ENCODE measurements at regions not wholly inside any gene's neighbourhood (a gene's known extent, or its start where the extent isn't known, plus 50 kb on each side); places are given as distances from the start of the nearest gene placed in this dataset.

DNA sequence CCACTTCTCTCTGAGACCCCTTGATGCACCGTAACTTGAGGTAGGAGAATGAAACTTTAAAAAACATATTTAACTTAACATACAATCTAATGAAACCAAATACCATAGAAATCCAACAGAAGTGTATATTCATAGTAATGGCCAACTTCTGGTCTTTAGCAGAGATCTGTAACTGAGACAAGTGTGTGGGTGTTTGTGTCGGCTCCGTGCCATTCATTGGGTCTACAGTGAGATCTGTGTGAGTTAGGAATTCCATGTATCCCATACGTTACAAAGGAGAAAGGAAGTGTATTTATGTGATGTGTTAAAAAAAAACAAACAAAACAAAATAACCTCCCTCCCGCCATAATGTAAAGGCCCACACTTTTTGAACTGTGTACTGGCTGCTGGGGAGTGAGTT, 348.0 kb upstream of the NR3C2 start:
- no peak for TF ChIP-seq ZFP30 (CRISPR knock-in tag; IDR thresholded peaks at IDR 0.05)
- TF ChIP-seq ZC3H10 (CRISPR knock-in tag; IDR thresholded peaks at IDR 0.05), result no peak
- no peak for TF ChIP-seq BACH2 (CRISPR knock-in tag; IDR thresholded peaks at IDR 0.05; ENCODE audit: borderline replicate concordance)
- no peak for TF ChIP-seq TSHZ2 (CRISPR knock-in tag; IDR thresholded peaks at IDR 0.05)
- no peak for TF ChIP-seq ISL1 (CRISPR knock-in tag; IDR thresholded peaks at IDR 0.05)
- TF ChIP-seq, protein P1, sequence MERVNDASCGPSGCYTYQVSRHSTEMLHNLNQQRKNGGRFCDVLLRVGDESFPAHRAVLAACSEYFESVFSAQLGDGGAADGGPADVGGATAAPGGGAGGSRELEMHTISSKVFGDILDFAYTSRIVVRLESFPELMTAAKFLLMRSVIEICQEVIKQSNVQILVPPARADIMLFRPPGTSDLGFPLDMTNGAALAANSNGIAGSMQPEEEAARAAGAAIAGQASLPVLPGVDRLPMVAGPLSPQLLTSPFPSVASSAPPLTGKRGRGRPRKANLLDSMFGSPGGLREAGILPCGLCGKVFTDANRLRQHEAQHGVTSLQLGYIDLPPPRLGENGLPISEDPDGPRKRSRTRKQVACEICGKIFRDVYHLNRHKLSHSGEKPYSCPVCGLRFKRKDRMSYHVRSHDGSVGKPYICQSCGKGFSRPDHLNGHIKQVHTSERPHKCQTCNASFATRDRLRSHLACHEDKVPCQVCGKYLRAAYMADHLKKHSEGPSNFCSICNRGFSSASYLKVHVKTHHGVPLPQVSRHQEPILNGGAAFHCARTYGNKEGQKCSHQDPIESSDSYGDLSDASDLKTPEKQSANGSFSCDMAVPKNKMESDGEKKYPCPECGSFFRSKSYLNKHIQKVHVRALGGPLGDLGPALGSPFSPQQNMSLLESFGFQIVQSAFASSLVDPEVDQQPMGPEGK (CRISPR knock-in tag; IDR thresholded peaks at IDR 0.05; ENCODE audit: borderline replicate concordance), result no peak
- no peak for TF ChIP-seq ARNTL (CRISPR knock-in tag; IDR thresholded peaks at IDR 0.05; ENCODE audit: borderline replicate concordance, low read depth)
- TF ChIP-seq, protein P2, sequence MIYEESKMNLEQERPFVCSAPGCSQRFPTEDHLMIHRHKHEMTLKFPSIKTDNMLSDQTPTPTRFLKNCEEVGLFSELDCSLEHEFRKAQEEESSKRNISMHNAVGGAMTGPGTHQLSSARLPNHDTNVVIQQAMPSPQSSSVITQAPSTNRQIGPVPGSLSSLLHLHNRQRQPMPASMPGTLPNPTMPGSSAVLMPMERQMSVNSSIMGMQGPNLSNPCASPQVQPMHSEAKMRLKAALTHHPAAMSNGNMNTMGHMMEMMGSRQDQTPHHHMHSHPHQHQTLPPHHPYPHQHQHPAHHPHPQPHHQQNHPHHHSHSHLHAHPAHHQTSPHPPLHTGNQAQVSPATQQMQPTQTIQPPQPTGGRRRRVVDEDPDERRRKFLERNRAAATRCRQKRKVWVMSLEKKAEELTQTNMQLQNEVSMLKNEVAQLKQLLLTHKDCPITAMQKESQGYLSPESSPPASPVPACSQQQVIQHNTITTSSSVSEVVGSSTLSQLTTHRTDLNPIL (CRISPR knock-in tag; IDR thresholded peaks at IDR 0.05; ENCODE audit: low read depth), result no peak
- no peak for TF ChIP-seq SNAI2 (CRISPR knock-in tag; IDR thresholded peaks at IDR 0.05)
- TF ChIP-seq, protein P3, sequence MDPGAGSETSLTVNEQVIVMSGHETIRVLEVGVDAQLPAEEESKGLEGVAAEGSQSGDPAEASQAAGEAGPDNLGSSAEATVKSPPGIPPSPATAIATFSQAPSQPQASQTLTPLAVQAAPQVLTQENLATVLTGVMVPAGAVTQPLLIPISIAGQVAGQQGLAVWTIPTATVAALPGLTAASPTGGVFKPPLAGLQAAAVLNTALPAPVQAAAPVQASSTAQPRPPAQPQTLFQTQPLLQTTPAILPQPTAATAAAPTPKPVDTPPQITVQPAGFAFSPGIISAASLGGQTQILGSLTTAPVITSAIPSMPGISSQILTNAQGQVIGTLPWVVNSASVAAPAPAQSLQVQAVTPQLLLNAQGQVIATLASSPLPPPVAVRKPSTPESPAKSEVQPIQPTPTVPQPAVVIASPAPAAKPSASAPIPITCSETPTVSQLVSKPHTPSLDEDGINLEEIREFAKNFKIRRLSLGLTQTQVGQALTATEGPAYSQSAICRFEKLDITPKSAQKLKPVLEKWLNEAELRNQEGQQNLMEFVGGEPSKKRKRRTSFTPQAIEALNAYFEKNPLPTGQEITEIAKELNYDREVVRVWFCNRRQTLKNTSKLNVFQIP (CRISPR knock-in tag; IDR thresholded peaks at IDR 0.05; ENCODE audit: borderline replicate concordance, low read depth), result no peak
- TF ChIP-seq GLIS3 (CRISPR knock-in tag; IDR thresholded peaks at IDR 0.05), result no peak
